Loucy (cell line): ENCODE measurements at regions not wholly inside any gene's neighbourhood (a gene's known extent, or its start where the extent isn't known, plus 50 kb on each side); places are given as distances from the start of the nearest gene placed in this dataset.
"Not testable (repeated sequence)": the region's sequence is repeated elsewhere in the genome, so short reads cannot be mapped to it uniquely, and the experiment has no call there.

Experiments
- H2AFZ ChIP-seq: fragments of 200-600 bp; sonication (generic); 2 replicates; pipeline ENCODE4 v1.6.0; 2016; ENCODE audit warnings: antibody characterized with exemption, mild to moderate bottlenecking, low read length, moderate library complexity
- H3F3A ChIP-seq: fragments of 200-600 bp; 2 replicates; pipeline ENCODE4 v1.6.0; 2016; ENCODE audit warnings: antibody characterized with exemption, low read depth, mild to moderate bottlenecking
- H3K27me3 ChIP-seq: fragments of 200-600 bp; sonication (generic); 2 replicates; pipeline ENCODE4 v1.6.1; 2014; ENCODE audit warnings: low read length, mild to moderate bottlenecking; ENCODE audit not compliant: insufficient read depth, poor library complexity, severe bottlenecking
- H3K36me3 ChIP-seq: fragments of 200-600 bp; sonication (generic); 2 replicates; pipeline ENCODE4 v1.6.1; 2016; ENCODE audit warnings: low read length; ENCODE audit not compliant: insufficient read depth
- H3K4me1 ChIP-seq: fragments of 200-600 bp; sonication (generic); 2 replicates; pipeline ENCODE4 v1.5.1; 2014; ENCODE audit warnings: low read length, mild to moderate bottlenecking; ENCODE audit not compliant: insufficient read depth, poor library complexity, severe bottlenecking
- H3K4me2 ChIP-seq: fragments of 200-600 bp; sonication (generic); 2 replicates; pipeline ENCODE4 v1.6.0; 2014; ENCODE audit warnings: antibody characterized with exemption, low read length, low read depth, mild to moderate bottlenecking; ENCODE audit not compliant: poor library complexity, severe bottlenecking
- H3K4me3 ChIP-seq: fragments of 200-600 bp; sonication (generic); 2 replicates; pipeline ENCODE4 v1.5.1; 2014; ENCODE audit warnings: low read length, mild to moderate bottlenecking, mixed read lengths; ENCODE audit not compliant: poor library complexity, severe bottlenecking
- H3K79me2 ChIP-seq: fragments of 200-600 bp; sonication (generic); 2 replicates; pipeline ENCODE4 v1.6.1; 2014; ENCODE audit warnings: low read length; ENCODE audit not compliant: insufficient read depth
- H3K9ac ChIP-seq: fragments of 200-600 bp; sonication (generic); 2 replicates; pipeline ENCODE4 v1.6.0; 2014; ENCODE audit warnings: mild to moderate bottlenecking, low read depth, low read length, moderate library complexity; ENCODE audit not compliant: poor library complexity, severe bottlenecking
- H3K9me2 ChIP-seq: fragments of 200-600 bp; sonication (generic); replicated peaks from 2 replicates; pipeline ENCODE4 v1.6.1; 2016; ENCODE audit warnings: low read depth, low read length, mixed read lengths
- H3K9me3 ChIP-seq: fragments of 200-600 bp; sonication (generic); 2 replicates; pipeline ENCODE4 v1.6.1; 2014; ENCODE audit warnings: mild to moderate bottlenecking, antibody characterized with exemption, low read length, low read depth; ENCODE audit not compliant: insufficient read depth
- H4K20me1 ChIP-seq: fragments of 200-600 bp; sonication (generic); 2 replicates; pipeline ENCODE4 v1.6.0; 2014; ENCODE audit warnings: antibody characterized with exemption, low read length, mild to moderate bottlenecking; ENCODE audit not compliant: insufficient read depth, poor library complexity, severe bottlenecking
- CTCF ChIP-seq: fragments of 200-600 bp; sonication (generic); conservative IDR thresholded peaks from 2 replicates; pipeline ENCODE4 v1.5.1; 2014; ENCODE audit warnings: mild to moderate bottlenecking, antibody characterized with exemption, low read length
- EZH2phosphoT487 ChIP-seq: fragments of 200-600 bp; IDR thresholded peaks from 2 replicates; pipeline ENCODE4 v1.6.1; 2018; ENCODE audit warnings: antibody characterized with exemption, mild to moderate bottlenecking, moderate library complexity, borderline replicate concordance

DNA sequence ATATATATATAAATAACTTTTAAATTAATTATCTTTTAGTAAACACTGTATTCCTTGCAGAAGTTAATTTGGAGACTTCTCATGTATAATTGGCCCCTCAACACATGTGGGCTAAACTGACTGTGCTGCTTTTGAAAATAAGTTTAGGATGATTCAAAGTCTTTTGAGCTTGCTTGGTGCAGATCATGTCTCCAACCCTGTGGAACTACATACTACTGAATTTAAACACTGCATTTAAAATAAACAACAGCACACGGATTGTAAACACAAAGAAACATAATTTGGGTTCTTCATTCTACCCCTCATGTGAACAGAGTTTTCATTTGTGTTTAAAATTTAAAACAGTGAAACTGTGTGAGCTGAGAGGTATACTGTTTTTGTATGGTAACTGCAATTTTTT lies 167.7 kb downstream of the DDX1 start:
- Histone ChIP-seq H3F3A (no peaks in the 10 kb centered on the region), H3K4me3 (no peak overlapping the region), H3K9ac (no peak overlapping the region), H3K36me3 (no peaks in the 10 kb centered on the region), H3K27me3 (no peaks in the 10 kb centered on the region), H3K4me1 (no peaks in the 10 kb centered on the region), H4K20me1 (no peaks in the 10 kb centered on the region), H3K79me2 (no peaks in the 10 kb centered on the region), H3K9me3 (no peaks in the 10 kb centered on the region), H3K9me2 (no peaks in the 10 kb centered on the region), H2AFZ (no peak overlapping the region), H3K4me2 (no peak overlapping the region)
- TF ChIP-seq EZH2phosphoT487 (no peak), CTCF (no peak)

DNA sequence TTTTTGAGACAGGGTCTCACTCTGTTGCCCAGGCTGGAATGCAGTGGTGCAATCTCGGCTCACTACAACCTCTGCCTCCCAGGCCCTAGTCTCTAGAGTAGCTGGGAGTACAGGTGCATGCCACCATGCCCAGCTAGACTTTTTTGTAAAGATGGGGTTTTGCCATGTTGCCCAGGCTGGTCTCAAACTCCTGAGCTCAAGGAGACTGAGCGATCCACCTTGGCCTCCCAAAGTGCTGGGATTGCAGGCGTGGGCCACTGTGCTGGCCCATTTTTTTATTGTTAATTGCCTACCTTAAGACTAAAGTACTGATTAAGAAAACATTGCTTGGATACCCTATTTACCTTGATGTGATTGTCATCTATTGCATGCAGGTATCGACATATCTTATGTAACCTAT lies 168.1 kb downstream of the DDX1 start:
- H2AFZ ChIP-seq, H3K79me2 ChIP-seq, H3K4me3 ChIP-seq, H4K20me1 ChIP-seq, H3K27me3 ChIP-seq, H3K4me1 ChIP-seq, H3K9ac ChIP-seq, H3K9me3 ChIP-seq, H3K36me3 ChIP-seq, H3F3A ChIP-seq, H3K4me2 ChIP-seq, H3K9me2 ChIP-seq: not testable (repeated sequence)

GRCh38 chr2:15760232-15760910 lies 168.7 kb downstream of the DDX1 start:
- H3K9ac ChIP-seq = no peak overlapping the region
- no peaks in the 10 kb centered on the region for H3K4me1 ChIP-seq
- H3K36me3 ChIP-seq = no peaks in the 10 kb centered on the region
- H3F3A ChIP-seq = no peaks in the 10 kb centered on the region
- no peak overlapping the region for H2AFZ ChIP-seq
- H3K9me2 ChIP-seq = no peaks in the 10 kb centered on the region
- no peaks in the 10 kb centered on the region for H3K27me3 ChIP-seq
- TF ChIP-seq EZH2phosphoT487 (no peak), CTCF (no peak)
- H3K4me3 ChIP-seq = no peak overlapping the region
- H3K4me2 ChIP-seq = no peak overlapping the region
- no peaks in the 10 kb centered on the region for H3K79me2 ChIP-seq
- no peaks in the 10 kb centered on the region for H3K9me3 ChIP-seq
- no peaks in the 10 kb centered on the region for H4K20me1 ChIP-seq

DNA sequence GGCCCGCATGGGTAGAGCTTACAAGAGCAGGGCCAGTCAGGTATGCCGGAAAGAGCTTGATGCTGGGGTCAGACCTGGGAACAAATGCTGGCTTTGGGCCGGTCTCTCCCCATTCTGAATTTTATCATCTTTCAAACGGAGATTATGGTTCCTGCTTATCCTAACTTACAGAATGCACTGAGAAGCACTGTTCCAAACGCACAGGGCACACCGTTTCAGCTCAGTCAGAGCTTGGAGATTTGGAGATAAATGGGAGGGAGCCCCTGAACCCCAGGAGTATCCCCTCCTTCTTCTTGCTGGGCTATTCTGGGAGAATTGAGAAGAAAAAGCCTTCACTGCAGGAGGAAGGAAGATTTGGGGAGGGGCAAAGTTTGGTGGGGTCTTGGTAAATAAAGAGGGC lies 169.4 kb downstream of the DDX1 start:
- no peaks in the 10 kb centered on the region for H3K27me3 ChIP-seq
- no peaks in the 10 kb centered on the region for H3K36me3 ChIP-seq
- TF ChIP-seq EZH2phosphoT487 = no peak
- H3F3A ChIP-seq = no peaks in the 10 kb centered on the region
- H3K9me2 ChIP-seq = no peaks in the 10 kb centered on the region
- H3K4me3 ChIP-seq = no peak overlapping the region
- no peaks in the 10 kb centered on the region for H3K4me1 ChIP-seq
- no peaks in the 10 kb centered on the region for H3K79me2 ChIP-seq
- H3K9ac ChIP-seq = no peak overlapping the region
- no peak overlapping the region for H2AFZ ChIP-seq
- H3K4me2 ChIP-seq = no peak overlapping the region
- H4K20me1 ChIP-seq = no peaks in the 10 kb centered on the region
- no peaks in the 10 kb centered on the region for H3K9me3 ChIP-seq
